Gastroesophageal sphincter (tissue), 4 donors: ENCODE measurements at regions not wholly inside any gene's neighbourhood (a gene's known extent, or its start where the extent isn't known, plus 50 kb on each side); places are given as distances from the start of the nearest gene placed in this dataset.

ENCODE experiments used
- ATAC-seq: fragments of 150-250 bp; one replicate; pipeline ENCODE4 v1.9.1; 2016; ENCODE audit warnings: mild to moderate bottlenecking, moderate library complexity
- H3K27ac ChIP-seq, 4 donors: fragments of 200-600 bp; sonication (generic) in 3 of 4; 1 replicate in 3 of 4; 2 replicates in 1 of 4; pipeline ENCODE4 v1.5.1; 2016 to 2019
- H3K27me3 ChIP-seq: fragments of 200-600 bp; sonication (generic); one replicate; pipeline ENCODE4 v1.5.1; 2019
- H3K36me3 ChIP-seq, 2 donors: fragments of 200-600 bp; sonication (generic); one replicate each; pipeline ENCODE4 v1.5.1; 2019; ENCODE audit warnings: control low read depth in 1 of 2
- H3K4me1 ChIP-seq, 3 donors: fragments of 200-600 bp; sonication (generic); 1 replicate in 2 of 3; 2 replicates in 1 of 3; pipeline ENCODE4 v1.5.1; 2016 to 2019; ENCODE audit warnings: control low read depth in 2 of 3
- H3K4me3 ChIP-seq, 2 donors: fragments of 200-600 bp; sonication (generic); one replicate each; pipeline ENCODE4 v1.5.1; 2019; ENCODE audit warnings: mild to moderate bottlenecking in 1 of 2, moderate library complexity in 1 of 2
- H3K9me3 ChIP-seq, 3 donors: fragments of 200-600 bp; sonication (generic); one replicate each; pipeline ENCODE4 v1.5.1; 2017 to 2019; ENCODE audit warnings: control low read depth in 2 of 3
- EP300 ChIP-seq: sonication (generic); formaldehyde crosslinking; IDR thresholded peaks from one replicate; pipeline ENCODE4 v1.6.1; 2017; ENCODE audit warnings: antibody characterized with exemption, mild to moderate bottlenecking
- POLR2A ChIP-seq, 2 donors: fragments of 450-650 bp; IDR thresholded peaks; one replicate each; pipeline ENCODE4 v1.6.1; 2017; ENCODE audit warnings: antibody characterized with exemption in 2 of 2, mild to moderate bottlenecking in 2 of 2, moderate library complexity in 1 of 2
- POLR2AphosphoS5 ChIP-seq: sonication (generic); formaldehyde crosslinking; IDR thresholded peaks from one replicate; pipeline ENCODE4 v1.6.1; 2017; ENCODE audit warnings: antibody characterized with exemption
- WGBS, 2 donors: methylation state at CpG; one replicate each; pipeline ENCODE4 v1.1.5; 2018; ENCODE audit warnings: low coverage in 1 of 2; 5-methylcytosine and 5-hydroxymethylcytosine counted together
- TF ChIP-seq, protein P1 (sequence below), 4 experiments: fragments of 200-600 bp in 2 of 4; fragments of 450-650 bp in 2 of 4; sonication (generic) in 1 of 4; IDR thresholded peaks; one replicate each; pipeline ENCODE4 v1.5.1; 2017 to 2019; ENCODE audit warnings: antibody characterized with exemption in 4 of 4, mild to moderate bottlenecking in 2 of 4, moderate library complexity in 2 of 4

DNA sequence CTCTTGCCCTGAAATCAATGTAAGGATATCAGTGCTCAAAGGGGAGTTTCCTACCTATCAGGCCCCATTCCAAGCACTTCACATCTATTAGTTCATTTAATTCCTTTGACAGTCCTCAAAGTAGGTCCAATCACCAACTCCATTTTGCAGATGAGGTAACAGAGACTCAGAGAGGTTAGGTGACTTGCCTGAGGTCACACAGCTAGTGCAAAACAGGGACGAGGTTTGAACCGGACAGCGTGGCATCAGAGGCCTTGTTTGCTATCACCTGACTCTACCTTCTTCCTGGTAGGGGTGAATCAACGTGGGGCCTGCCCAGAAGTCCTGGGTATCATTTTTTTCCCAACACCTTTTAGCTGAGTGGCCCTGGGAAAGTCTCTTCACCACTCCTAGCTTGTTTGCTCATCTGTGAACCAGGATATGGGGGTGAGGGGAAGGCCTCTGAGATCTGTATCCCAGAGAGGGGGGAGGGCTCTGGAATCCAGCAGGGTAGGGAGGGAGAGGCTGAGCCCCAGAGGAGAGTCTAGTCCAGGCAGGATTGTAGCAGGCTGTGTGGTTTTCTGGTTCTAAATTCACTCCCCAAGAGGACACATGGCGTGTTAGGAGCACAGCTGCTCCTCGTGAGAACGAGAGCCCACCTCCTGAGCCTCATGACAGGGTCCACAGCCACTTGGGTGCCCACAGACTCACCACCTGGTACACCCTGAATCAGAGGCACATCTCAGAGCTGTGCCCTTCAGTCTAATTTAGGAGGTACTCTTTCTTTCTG, 174.7 kb downstream of the MN1 start:
- TF ChIP-seq POLR2AphosphoS5, result no peak
- no peak for TF ChIP-seq POLR2A (IDR thresholded peaks at IDR 0.05)
- TF ChIP-seq EP300, result no peak
- TF ChIP-seq, protein P1, sequence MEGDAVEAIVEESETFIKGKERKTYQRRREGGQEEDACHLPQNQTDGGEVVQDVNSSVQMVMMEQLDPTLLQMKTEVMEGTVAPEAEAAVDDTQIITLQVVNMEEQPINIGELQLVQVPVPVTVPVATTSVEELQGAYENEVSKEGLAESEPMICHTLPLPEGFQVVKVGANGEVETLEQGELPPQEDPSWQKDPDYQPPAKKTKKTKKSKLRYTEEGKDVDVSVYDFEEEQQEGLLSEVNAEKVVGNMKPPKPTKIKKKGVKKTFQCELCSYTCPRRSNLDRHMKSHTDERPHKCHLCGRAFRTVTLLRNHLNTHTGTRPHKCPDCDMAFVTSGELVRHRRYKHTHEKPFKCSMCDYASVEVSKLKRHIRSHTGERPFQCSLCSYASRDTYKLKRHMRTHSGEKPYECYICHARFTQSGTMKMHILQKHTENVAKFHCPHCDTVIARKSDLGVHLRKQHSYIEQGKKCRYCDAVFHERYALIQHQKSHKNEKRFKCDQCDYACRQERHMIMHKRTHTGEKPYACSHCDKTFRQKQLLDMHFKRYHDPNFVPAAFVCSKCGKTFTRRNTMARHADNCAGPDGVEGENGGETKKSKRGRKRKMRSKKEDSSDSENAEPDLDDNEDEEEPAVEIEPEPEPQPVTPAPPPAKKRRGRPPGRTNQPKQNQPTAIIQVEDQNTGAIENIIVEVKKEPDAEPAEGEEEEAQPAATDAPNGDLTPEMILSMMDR (IDR thresholded peaks at IDR 0.05), result no peak
- Histone ChIP-seq H3K36me3 (no peaks in the 10 kb centered on the region), H3K27me3 (no peaks in the 10 kb centered on the region), H3K27ac (no peak overlapping the region), H3K9me3 (no peaks in the 10 kb centered on the region), H3K4me1 (no peaks in the 10 kb centered on the region), H3K4me3 (no peak overlapping the region)
- 71% methylated on average over 4 of the region's 7 CpGs; no CpG with 5 or more reads in 1 of the 2 donors for WGBS, 2 donors
- no peak for ATAC-seq

- H3K4me1 ChIP-seq, result no peaks in the 10 kb centered on the region
- WGBS, 2 donors, result 57 to 100% methylated on average over 1 of the region's 9 CpGs
- no peak overlapping the region for H3K4me3 ChIP-seq
- no peaks in the 10 kb centered on the region for H3K36me3 ChIP-seq
- ATAC-seq, result no peak
- H3K9me3 ChIP-seq, result no peaks in the 10 kb centered on the region
- H3K27ac ChIP-seq, result no peak overlapping the region
- TF ChIP-seq, protein P1 (IDR thresholded peaks at IDR 0.05), result no peak
- TF ChIP-seq POLR2A (IDR thresholded peaks at IDR 0.05), result no peak
- TF ChIP-seq POLR2AphosphoS5, result no peak
- H3K27me3 ChIP-seq, result no peaks in the 10 kb centered on the region
Observed at GRCh38 chr22:27627444-27627833, 174.1 kb downstream of the MN1 start.

GRCh38 chr22:27627901-27628300, 173.7 kb downstream of the MN1 start:
- H3K27me3 ChIP-seq, result no peaks in the 10 kb centered on the region
- H3K36me3 ChIP-seq, result no peaks in the 10 kb centered on the region
- H3K4me3 ChIP-seq, result no peak overlapping the region
- H3K27ac ChIP-seq, result no peak overlapping the region
- TF ChIP-seq POLR2A (IDR thresholded peaks at IDR 0.05) (no peak), POLR2AphosphoS5 (no peak), EP300 (no peak)
- TF ChIP-seq, protein P1 (IDR thresholded peaks at IDR 0.05), result no peak
- whole genome bisulfite sequencing, 2 donors, result 67 to 76% methylated on average over 3 to 5 of the region's 6 CpGs
- no peaks in the 10 kb centered on the region for H3K9me3 ChIP-seq
- H3K4me1 ChIP-seq, result peaks cover 0 to 2% (median 0%) of the 10 kb centered on the region in 3 donors
- no peak for ATAC-seq

DNA sequence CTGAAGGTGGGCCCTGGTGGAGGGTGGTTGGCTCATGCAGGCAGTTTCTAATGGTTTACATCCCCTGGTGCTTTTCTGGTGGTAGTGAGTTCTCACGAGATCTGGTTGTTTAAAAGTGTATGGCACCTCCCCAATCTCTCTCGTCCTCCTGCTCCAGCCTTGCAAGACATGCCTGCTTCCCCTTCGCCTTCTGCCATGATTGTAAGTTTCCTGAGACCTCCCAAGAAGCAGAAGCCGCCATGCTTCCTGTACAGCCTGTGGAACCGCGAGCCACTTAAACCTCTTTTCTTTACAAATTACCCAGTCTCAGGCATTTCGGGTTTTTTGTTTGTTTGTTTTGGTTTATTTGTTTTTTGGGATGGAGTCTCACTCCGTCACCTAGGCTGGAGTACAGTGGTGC, 173.2 kb downstream of the MN1 start:
- Histone ChIP-seq H3K9me3 (no peaks in the 10 kb centered on the region), H3K4me1 (peaks cover 0 to 6% (median 0%) of the 10 kb centered on the region in 3 donors), H3K36me3 (no peaks in the 10 kb centered on the region), H3K27ac (no peak overlapping the region), H3K27me3 (no peaks in the 10 kb centered on the region), H3K4me3 (no peak overlapping the region)
- no peak for ATAC-seq
- TF ChIP-seq, protein P1 (IDR thresholded peaks at IDR 0.05), result no peak
- WGBS, 2 donors, result 81 to 83% methylated on average over 6 of the region's 8 CpGs

- H3K27me3 ChIP-seq, result no peaks in the 10 kb centered on the region
- 84 to 92% methylated on average over 3 to 9 of the region's 9 CpGs for WGBS, 2 donors
- no peak for TF ChIP-seq POLR2AphosphoS5
- H3K27ac ChIP-seq, result no peak overlapping the region
- no peaks in the 10 kb centered on the region for H3K36me3 ChIP-seq
- ATAC-seq, result no peak
- no peaks in the 10 kb centered on the region for H3K9me3 ChIP-seq
- peaks cover 0 to 6% (median 0%) of the 10 kb centered on the region in 3 donors for H3K4me1 ChIP-seq
- H3K4me3 ChIP-seq, result no peak overlapping the region
Observed at GRCh38 chr22:27628891-27629631, 172.5 kb downstream of the MN1 start.
